Neural cell (in vitro differentiated cells): ENCODE measurements at regions not wholly inside any gene's neighbourhood (a gene's known extent, or its start where the extent isn't known, plus 50 kb on each side); places are given as distances from the start of the nearest gene placed in this dataset.

ENCODE experiments used
- H2AFZ ChIP-seq: fragments of 200-600, 300-800 bp; sonication (generic), shearing (Covaris generic); 2 replicates; pipeline ENCODE4 v1.6.0; 2014; ENCODE audit warnings: low read depth, mild to moderate bottlenecking, antibody characterized with exemption, low read length, moderate library complexity
- H3F3A ChIP-seq: fragments of 200-600 bp; shearing (Covaris generic); 2 replicates; pipeline ENCODE4 v1.6.1; 2016; ENCODE audit warnings: mild to moderate bottlenecking, moderate library complexity, mixed read lengths, antibody characterized with exemption, low read length; ENCODE audit not compliant: insufficient read depth, poor library complexity, severe bottlenecking
- H3K27ac ChIP-seq: fragments of 200-600, 300-800 bp; sonication (generic), shearing (Covaris generic); 2 replicates; pipeline ENCODE4 v1.5.1; 2014; ENCODE audit warnings: mild to moderate bottlenecking, low read length, moderate library complexity
- H3K27me3 ChIP-seq: fragments of 300-800, 200-600 bp; sonication (generic), shearing (Covaris generic); 2 replicates; pipeline ENCODE4 v1.6.0; 2014; ENCODE audit warnings: mild to moderate bottlenecking, low read depth, low read length, moderate library complexity; ENCODE audit not compliant: insufficient read depth
- H3K36me3 ChIP-seq: fragments of 300-800, 200-600 bp; sonication (generic), shearing (Covaris generic); 2 replicates; pipeline ENCODE4 v1.5.1; 2014; ENCODE audit warnings: mild to moderate bottlenecking, antibody characterized with exemption, low read length, moderate library complexity; ENCODE audit not compliant: insufficient read depth
- H3K4me2 ChIP-seq: fragments of 300-800, 200-600 bp; sonication (generic), shearing (Covaris generic); 2 replicates; pipeline ENCODE4 v1.6.0; 2014; ENCODE audit warnings: mild to moderate bottlenecking, low read length
- H3K4me3 ChIP-seq: fragments of 300-800, 200-600 bp; sonication (generic), shearing (Covaris generic); 2 replicates; pipeline ENCODE4 v1.5.1; 2014; ENCODE audit warnings: mild to moderate bottlenecking, low read length, moderate library complexity
- H3K79me2 ChIP-seq: fragments of 200-600 bp; shearing (Covaris generic); replicated peaks from 2 replicates; pipeline ENCODE4 v1.6.0; 2014; ENCODE audit warnings: mild to moderate bottlenecking, low read length, moderate library complexity; ENCODE audit not compliant: insufficient read depth
- H3K9ac ChIP-seq: fragments of 300-800, 200-600 bp; sonication (generic), shearing (Covaris generic); 2 replicates; pipeline ENCODE4 v1.6.1; 2016; ENCODE audit warnings: mild to moderate bottlenecking, low read length, mixed read lengths
- H3K9me2 ChIP-seq: fragments of 200-600 bp; shearing (Covaris generic); 2 replicates; pipeline ENCODE4 v1.6.1; 2016; ENCODE audit warnings: mild to moderate bottlenecking, low read length, mixed read lengths; ENCODE audit not compliant: insufficient read depth
- H3K9me3 ChIP-seq: fragments of 200-600, 300-800 bp; sonication (generic), shearing (Covaris generic); 2 replicates; pipeline ENCODE4 v1.6.1; 2016; ENCODE audit warnings: mild to moderate bottlenecking, mixed run types, low read length, moderate library complexity, mixed read lengths
- H4K20me1 ChIP-seq: fragments of 200-600 bp; shearing (Covaris generic); 2 replicates; pipeline ENCODE4 v1.6.1; 2016; ENCODE audit warnings: mild to moderate bottlenecking, mixed run types; ENCODE audit not compliant: insufficient read depth
- EP300 ChIP-seq: fragments of 450-650 bp; conservative IDR thresholded peaks from 2 replicates; pipeline ENCODE4 v1.6.1; 2014; ENCODE audit warnings: antibody characterized with exemption, mild to moderate bottlenecking, moderate library complexity; ENCODE audit not compliant: poor library complexity, severe bottlenecking
- EZH2 ChIP-seq: fragments of 200-600, 300-800 bp; shearing (Covaris generic), sonication (generic); IDR thresholded peaks from 2 replicates; pipeline ENCODE4 v1.6.1; 2014; ENCODE audit warnings: antibody characterized with exemption, low read length, borderline replicate concordance, mild to moderate bottlenecking; ENCODE audit not compliant: insufficient read depth, poor library complexity, severe bottlenecking
- MXI1 ChIP-seq: fragments of 450-650 bp; conservative IDR thresholded peaks from 2 replicates; pipeline ENCODE4 v1.6.1; 2014; ENCODE audit warnings: antibody characterized with exemption, mild to moderate bottlenecking; ENCODE audit not compliant: poor library complexity, severe bottlenecking
- POLR2AphosphoS5 ChIP-seq: IDR thresholded peaks from 2 replicates; pipeline ENCODE4 v1.6.1; 2012
- RAD21 ChIP-seq: fragments of 450-650 bp; conservative IDR thresholded peaks from 2 replicates; pipeline ENCODE4 v1.6.1; 2014; ENCODE audit warnings: antibody characterized with exemption, mild to moderate bottlenecking, moderate library complexity
- SMC3 ChIP-seq: fragments of 450-650 bp; conservative IDR thresholded peaks from 2 replicates; pipeline ENCODE4 v1.6.1; 2014; ENCODE audit warnings: antibody characterized with exemption, mild to moderate bottlenecking, moderate library complexity; ENCODE audit not compliant: poor library complexity
- TAF1 ChIP-seq: IDR thresholded peaks from 2 replicates; pipeline ENCODE4 v1.6.1; 2012; ENCODE audit warnings: low read depth
- TF ChIP-seq, protein P1 (sequence below): IDR thresholded peaks from 2 replicates; pipeline ENCODE4 v1.6.1; 2012; ENCODE audit warnings: borderline replicate concordance
- TF ChIP-seq, protein P2 (sequence below): fragments of 450-650 bp; IDR thresholded peaks from 2 replicates; pipeline ENCODE4 v1.5.1; 2014; ENCODE audit warnings: antibody characterized with exemption, mild to moderate bottlenecking, moderate library complexity; ENCODE audit not compliant: poor library complexity, severe bottlenecking

DNA sequence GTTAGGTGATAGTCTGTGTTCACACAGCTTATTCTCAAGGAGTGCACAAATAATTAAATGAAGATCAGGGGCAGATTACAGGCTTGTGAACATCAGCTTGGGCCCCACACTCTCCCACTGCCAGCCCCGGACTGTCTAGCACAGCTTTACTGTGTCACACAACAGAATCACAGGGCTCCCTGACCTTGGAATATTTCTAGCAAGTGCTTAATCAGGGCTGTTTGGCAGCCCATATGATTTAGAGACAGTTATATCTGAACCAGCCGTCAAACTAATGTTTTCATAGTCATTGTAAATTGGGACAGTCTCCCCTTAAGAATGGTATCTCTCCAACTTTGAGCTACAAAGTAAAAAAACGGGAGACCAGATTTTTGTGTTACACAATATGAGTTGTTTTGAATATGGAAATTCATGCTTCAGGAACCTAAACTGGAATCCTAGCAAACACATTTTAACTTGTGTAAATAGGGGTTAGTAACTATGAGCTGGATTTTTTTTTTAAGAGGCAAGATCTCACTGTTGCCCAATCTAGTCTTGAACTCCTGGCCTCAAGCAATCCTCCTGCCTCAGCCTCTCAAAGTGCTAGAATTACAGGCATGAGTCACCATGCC, 517.6 kb downstream of the BNC2 start:
- Histone ChIP-seq H2AFZ (no peak overlapping the region), H3K9me3 (no peaks in the 10 kb centered on the region), H3K27ac (no peak overlapping the region), H3F3A (no peaks in the 10 kb centered on the region), H3K4me2 (no peak overlapping the region), H3K9me2 (no peaks in the 10 kb centered on the region), H3K27me3 (no peaks in the 10 kb centered on the region), H3K9ac (no peak overlapping the region), H3K36me3 (no peaks in the 10 kb centered on the region), H3K4me3 (no peak overlapping the region), H3K79me2 (no peaks in the 10 kb centered on the region), H4K20me1 (no peaks in the 10 kb centered on the region)
- no peak for TF ChIP-seq RAD21
- TF ChIP-seq EZH2, result no peak
- TF ChIP-seq, protein P1, sequence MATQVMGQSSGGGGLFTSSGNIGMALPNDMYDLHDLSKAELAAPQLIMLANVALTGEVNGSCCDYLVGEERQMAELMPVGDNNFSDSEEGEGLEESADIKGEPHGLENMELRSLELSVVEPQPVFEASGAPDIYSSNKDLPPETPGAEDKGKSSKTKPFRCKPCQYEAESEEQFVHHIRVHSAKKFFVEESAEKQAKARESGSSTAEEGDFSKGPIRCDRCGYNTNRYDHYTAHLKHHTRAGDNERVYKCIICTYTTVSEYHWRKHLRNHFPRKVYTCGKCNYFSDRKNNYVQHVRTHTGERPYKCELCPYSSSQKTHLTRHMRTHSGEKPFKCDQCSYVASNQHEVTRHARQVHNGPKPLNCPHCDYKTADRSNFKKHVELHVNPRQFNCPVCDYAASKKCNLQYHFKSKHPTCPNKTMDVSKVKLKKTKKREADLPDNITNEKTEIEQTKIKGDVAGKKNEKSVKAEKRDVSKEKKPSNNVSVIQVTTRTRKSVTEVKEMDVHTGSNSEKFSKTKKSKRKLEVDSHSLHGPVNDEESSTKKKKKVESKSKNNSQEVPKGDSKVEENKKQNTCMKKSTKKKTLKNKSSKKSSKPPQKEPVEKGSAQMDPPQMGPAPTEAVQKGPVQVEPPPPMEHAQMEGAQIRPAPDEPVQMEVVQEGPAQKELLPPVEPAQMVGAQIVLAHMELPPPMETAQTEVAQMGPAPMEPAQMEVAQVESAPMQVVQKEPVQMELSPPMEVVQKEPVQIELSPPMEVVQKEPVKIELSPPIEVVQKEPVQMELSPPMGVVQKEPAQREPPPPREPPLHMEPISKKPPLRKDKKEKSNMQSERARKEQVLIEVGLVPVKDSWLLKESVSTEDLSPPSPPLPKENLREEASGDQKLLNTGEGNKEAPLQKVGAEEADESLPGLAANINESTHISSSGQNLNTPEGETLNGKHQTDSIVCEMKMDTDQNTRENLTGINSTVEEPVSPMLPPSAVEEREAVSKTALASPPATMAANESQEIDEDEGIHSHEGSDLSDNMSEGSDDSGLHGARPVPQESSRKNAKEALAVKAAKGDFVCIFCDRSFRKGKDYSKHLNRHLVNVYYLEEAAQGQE, result no peak
- no peak for TF ChIP-seq TAF1
- TF ChIP-seq, protein P2, sequence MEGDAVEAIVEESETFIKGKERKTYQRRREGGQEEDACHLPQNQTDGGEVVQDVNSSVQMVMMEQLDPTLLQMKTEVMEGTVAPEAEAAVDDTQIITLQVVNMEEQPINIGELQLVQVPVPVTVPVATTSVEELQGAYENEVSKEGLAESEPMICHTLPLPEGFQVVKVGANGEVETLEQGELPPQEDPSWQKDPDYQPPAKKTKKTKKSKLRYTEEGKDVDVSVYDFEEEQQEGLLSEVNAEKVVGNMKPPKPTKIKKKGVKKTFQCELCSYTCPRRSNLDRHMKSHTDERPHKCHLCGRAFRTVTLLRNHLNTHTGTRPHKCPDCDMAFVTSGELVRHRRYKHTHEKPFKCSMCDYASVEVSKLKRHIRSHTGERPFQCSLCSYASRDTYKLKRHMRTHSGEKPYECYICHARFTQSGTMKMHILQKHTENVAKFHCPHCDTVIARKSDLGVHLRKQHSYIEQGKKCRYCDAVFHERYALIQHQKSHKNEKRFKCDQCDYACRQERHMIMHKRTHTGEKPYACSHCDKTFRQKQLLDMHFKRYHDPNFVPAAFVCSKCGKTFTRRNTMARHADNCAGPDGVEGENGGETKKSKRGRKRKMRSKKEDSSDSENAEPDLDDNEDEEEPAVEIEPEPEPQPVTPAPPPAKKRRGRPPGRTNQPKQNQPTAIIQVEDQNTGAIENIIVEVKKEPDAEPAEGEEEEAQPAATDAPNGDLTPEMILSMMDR, result no peak
- no peak for TF ChIP-seq MXI1
- TF ChIP-seq POLR2AphosphoS5, result no peak
- TF ChIP-seq EP300, result no peak
- no peak for TF ChIP-seq SMC3

DNA sequence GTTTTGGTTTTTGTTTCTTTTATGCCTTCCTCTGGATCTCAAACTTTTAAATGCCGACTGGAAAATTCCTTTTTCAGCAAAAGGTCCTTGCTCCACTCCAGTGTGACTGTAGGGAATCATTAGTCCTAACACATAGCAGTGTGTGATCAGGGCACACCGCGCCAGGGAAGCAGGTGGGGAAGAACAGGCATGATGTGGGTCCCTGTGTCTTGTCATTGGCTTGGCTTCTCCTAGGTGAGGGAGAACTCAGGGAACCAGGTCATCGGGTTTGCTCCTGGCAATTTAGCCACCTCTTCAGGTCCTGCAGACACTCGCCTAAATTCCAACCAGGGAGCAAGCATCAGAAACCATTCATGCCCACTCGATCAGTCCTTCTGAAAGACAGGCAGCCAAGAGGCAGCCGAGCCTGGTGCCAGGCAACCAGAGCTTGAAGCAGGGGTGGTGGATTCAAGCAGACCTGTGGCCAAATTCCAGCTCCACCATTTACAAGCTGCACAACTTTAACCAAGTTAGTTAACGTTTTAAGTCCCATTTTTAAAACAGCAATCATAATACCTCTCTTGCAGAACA, 514.2 kb downstream of the BNC2 start:
- no peaks in the 10 kb centered on the region for H3K36me3 ChIP-seq
- no peak overlapping the region for H3K9ac ChIP-seq
- no peaks in the 10 kb centered on the region for H3K79me2 ChIP-seq
- H3F3A ChIP-seq, result no peaks in the 10 kb centered on the region
- no peak overlapping the region for H2AFZ ChIP-seq
- TF ChIP-seq MXI1 (no peak), EP300 (no peak), EZH2 (no peak), POLR2AphosphoS5 (no peak), TAF1 (no peak), SMC3 (no peak), RAD21 (no peak)
- TF ChIP-seq, protein P1, result no peak
- TF ChIP-seq, protein P2, result no peak
- H3K4me2 ChIP-seq, result no peak overlapping the region
- H4K20me1 ChIP-seq, result no peaks in the 10 kb centered on the region
- H3K27me3 ChIP-seq, result no peaks in the 10 kb centered on the region
- no peak overlapping the region for H3K27ac ChIP-seq
- no peaks in the 10 kb centered on the region for H3K9me2 ChIP-seq
- H3K9me3 ChIP-seq, result no peaks in the 10 kb centered on the region
- H3K4me3 ChIP-seq, result no peak overlapping the region
